Activated T-cell treated with anti-CD3 and anti-CD28 coated beads for 24 hours (primary cell): ENCODE measurements at regions not wholly inside any gene's neighbourhood (a gene's known extent, or its start where the extent isn't known, plus 50 kb on each side); places are given as distances from the start of the nearest gene placed in this dataset.
"Not testable (repeated sequence)": the region's sequence is repeated elsewhere in the genome, so short reads cannot be mapped to it uniquely, and the experiment has no call there.

Experiments used
- DNase-seq: peaks from one replicate; pipeline ENCODE4 v3.0.0-alpha.2; 2020; ENCODE audit warnings: low read depth

DNA sequence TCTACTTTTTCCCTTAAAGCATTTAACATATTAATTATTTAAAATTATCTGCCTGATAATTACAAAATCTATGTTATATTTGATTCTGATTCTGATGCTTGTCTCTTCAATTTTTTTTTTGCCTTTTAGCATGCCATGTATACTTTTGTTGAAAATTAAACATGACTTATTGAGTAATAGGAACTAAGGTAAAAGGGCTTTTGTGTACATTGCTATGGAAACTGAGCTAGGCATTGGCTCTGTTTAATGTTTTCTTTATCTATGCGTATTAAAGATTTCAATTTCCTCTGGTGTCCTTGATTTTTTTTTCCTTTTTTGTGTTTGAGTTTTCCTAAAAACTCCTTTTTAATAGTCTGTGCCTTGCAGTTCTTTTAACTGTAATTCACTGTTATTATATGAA is 805.2 kb downstream of the DHX35 start:
- no peak for DNase-seq

GRCh38 chr20:39766333-39766732 is 804.2 kb downstream of the DHX35 start:
- no peak for DNase-seq

- no peak for DNase-seq
Measured at GRCh38 chr20:39762716-39763115, 800.6 kb downstream of the DHX35 start.

DNA sequence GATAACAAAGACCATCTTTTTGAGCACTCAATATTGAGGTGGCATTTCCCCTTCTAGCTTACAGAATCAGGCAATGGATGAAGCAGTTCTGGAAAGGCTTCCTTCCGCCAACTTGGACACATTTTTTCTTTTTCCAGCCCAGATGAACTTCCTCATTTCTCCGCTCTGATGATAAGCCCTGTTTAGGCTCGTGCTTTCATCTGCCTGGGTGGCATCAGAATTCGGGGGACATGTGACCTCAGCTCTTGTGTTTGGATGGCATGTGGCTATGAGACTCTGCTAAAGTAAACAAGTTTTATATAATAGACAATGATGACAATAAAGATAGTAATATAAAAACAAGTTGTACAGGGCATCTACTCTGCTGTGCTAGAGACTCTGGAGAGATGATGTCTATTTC is 796.7 kb downstream of the DHX35 start:
- DNase-seq: no peak

DNA sequence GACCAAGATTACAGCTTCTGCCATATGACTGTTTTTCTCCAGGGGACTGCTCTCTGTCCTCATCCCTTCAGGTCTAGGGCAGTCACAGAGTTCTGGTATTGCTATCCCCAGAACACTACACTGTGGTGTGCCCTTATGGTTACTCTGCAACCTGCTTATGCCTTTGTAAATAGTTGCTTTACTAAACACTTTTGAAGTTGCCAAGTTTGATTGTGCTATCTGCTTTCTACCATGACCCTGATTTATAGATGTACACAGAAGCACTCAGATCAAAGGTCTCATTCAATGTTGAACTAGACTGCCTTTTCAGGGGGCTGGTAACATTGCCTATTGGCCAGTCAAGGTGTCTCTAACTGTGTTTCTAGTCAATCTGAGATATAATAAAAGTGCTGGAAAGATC is 794.7 kb downstream of the DHX35 start:
- no peak for DNase-seq

DNA sequence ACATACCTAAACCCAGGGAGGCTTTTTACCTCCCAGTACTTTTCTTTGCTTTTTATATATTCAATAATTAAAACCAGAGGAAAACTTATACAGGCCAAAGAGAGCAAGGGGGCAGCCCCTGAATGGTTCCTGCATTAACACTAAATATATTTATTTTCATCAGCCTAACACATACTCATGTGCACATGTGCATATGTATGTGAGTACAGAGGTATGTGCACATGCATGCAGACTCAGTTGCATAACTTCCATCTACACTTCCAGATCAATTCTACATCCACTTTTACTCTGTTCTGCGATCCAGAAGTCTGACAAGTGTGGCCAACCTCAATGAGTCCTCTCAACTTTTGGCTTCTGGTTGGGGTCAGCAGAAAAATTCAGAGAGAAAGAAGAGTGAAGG is 794.2 kb downstream of the DHX35 start:
- DNase-seq: no peak

GRCh38 chr20:39752262-39752876 is 790.2 kb downstream of the DHX35 start:
- DNase-seq: no peak

- no peak for DNase-seq
Measured at GRCh38 chr20:39751557-39752137, 789.5 kb downstream of the DHX35 start.

GRCh38 chr20:39745380-39745779 is 783.2 kb downstream of the DHX35 start:
- no peak for DNase-seq

- no peak for DNase-seq
Measured at GRCh38 chr20:39738651-39739050, 776.5 kb downstream of the DHX35 start.

DNA sequence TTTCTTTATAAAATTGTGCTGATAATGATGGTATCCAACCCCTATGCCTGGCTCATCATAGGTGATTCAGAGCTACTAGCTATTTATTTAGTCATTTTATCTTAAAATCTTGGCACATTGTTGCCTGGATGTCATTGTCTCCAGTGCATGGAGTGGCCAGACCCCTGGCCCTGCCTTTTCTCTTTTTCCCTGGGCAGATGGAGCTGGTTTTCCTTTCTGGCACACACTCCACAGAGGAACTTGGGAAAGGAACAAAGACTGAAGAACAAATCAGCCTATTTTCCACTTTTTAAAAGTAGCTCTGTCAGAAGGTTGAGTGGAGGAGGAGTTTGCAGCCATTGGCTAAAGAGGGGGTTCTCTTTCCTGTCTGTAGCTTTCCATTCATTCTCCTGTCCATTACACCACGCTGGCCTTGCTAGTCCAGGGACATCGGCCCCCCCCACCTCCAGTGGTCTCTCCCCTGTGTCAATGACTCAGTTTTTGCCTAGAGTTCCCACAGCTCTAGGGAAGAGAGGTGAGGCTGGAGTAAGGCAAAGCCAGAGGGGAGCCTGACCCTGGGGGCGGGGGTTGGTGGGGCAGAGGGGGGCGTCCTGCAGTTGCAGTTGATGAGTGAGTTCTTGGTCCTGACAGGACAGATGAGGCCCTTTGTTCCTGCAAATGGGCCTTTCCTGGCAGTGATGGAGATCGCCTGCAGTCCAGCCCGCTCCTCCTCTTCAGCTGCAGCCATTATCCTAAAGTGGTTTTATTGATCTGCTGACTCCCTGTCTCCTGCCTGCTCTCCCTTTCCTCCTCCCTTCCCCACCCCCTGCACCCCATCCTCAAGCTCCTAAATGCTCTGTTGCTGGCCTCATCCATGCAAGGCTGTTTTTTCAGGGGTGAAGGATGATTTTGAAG is 774.5 kb downstream of the DHX35 start:
- DNase-seq: no peak

GRCh38 chr20:39725513-39725912 is 763.4 kb downstream of the DHX35 start:
- DNase-seq: not testable (repeated sequence)

GRCh38 chr20:39719293-39719692 is 757.1 kb downstream of the DHX35 start:
- no peak for DNase-seq

GRCh38 chr20:39717936-39718335 is 755.8 kb downstream of the DHX35 start:
- no peak for DNase-seq

GRCh38 chr20:39716796-39717341 is 754.7 kb downstream of the DHX35 start:
- no peak for DNase-seq

DNA sequence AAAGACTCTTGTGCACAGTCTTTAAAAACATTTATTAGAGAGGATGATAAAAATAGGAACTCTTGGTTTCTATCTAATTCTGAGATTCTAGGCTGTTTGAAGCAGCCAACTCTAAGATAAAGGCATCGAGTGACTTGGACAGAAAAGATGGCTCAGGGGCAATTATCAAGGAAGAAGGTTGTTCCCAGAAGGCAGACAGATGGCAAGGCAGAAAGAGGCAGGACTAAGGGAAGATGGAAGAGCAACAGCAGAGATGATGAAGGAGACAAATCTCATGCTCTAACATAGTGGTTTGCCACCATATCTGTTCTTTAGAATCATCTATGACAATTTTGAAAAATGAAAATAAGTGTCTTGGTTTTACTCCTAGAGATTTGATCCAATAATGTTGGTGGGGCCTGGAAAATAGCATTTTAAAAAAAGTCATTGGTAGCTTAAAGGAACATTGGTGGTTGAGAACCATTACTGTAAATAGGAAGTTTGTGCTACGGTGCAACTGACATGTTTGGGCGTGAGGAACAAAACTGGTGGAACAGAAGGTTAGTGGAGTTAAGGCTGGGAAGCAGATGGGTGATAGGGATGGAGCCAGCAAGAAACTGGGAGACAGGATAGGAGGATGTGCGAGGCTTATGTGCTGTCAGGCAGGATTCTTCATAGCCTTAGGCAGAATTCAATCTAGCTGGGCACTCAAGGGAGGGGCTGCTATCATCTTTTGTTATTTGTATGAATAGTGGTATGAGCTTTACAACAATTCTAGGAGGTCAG is 751.1 kb downstream of the DHX35 start:
- no peak for DNase-seq

- no peak for DNase-seq
Measured at GRCh38 chr20:39706184-39706663, 744.1 kb downstream of the DHX35 start.

GRCh38 chr20:39705032-39705431 is 742.9 kb downstream of the DHX35 start:
- DNase-seq: no peak

GRCh38 chr20:39703357-39703756 is 741.2 kb downstream of the DHX35 start:
- DNase-seq: not testable (repeated sequence)

- no peak for DNase-seq
Measured at GRCh38 chr20:39702701-39703349, 740.7 kb downstream of the DHX35 start.

DNA sequence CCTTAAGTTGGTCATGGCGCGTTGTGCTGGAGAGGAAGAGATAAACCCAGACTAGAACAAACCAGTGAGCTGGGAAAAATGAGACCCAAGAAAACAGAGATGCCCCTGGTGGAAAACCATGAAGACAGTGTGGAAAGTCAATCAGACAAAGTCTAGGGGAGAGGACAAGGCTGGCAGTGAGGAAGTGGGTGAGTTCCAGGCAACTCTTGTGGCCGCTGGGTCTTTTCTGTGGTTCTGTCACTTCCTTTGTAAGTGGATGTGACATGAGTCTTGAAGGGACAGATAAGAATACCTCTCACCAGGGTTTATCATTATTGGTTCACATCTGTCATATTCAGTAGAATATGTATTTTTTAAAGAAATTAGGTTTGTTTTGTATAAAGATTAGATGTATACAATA is 738.4 kb downstream of the DHX35 start:
- no peak for DNase-seq
